Calu3 (cell line): ENCODE measurements at regions not wholly inside any gene's neighbourhood (a gene's known extent, or its start where the extent isn't known, plus 50 kb on each side); places are given as distances from the start of the nearest gene placed in this dataset. TPM values are rescaled to one million over a fixed set of nuclear protein-coding genes. Genes with fewer than 3 reads are reported as not detected.

Source experiments
- microRNA-seq: library from miRNA; unstranded; fragments of <30 nt; microRNA quantifications from one replicate; pipeline ENCODE4 v1.2.0, GENCODE V29; 2022

Small RNA genes in the stretch of these regions (microRNA-seq; reads per million reads assigned to microRNA genes)
- gene MIR4436A = not detected
